K562 (cell line): ENCODE measurements at regions not wholly inside any gene's neighbourhood (a gene's known extent, or its start where the extent isn't known, plus 50 kb on each side); places are given as distances from the start of the nearest gene placed in this dataset.

Experiments
- AFF1 ChIP-seq, 2 experiments: fragments of 450-650 bp; IDR thresholded peaks; 2 replicates each; pipeline ENCODE4 v1.6.1; 2018; ENCODE audit warnings: mild to moderate bottlenecking in 2 of 2, low read depth in 1 of 2; ENCODE audit not compliant: partially characterized antibody in 2 of 2
- ARID1B ChIP-seq: fragments of 450-650 bp; IDR thresholded peaks from 2 replicates; pipeline ENCODE4 v1.6.1; 2016; ENCODE audit warnings: antibody characterized with exemption, mild to moderate bottlenecking, inconsistent platforms
- ATF3 ChIP-seq, 2 experiments: fragments of 450-650 bp in 1 of 2; sonication (generic) in 1 of 2; formaldehyde crosslinking in 1 of 2; IDR thresholded peaks in 1 of 2; conservative IDR thresholded peaks in 1 of 2; 2 replicates each; pipeline versions ENCODE4 v1.6.1 to v1.8.1; 2016 to 2023; ENCODE audit warnings: mild to moderate bottlenecking in 2 of 2, moderate library complexity in 2 of 2, inconsistent platforms in 1 of 2, missing genetic modification reagents in 1 of 2
- BDP1 ChIP-seq: IDR thresholded peaks from 3 replicates; pipeline ENCODE4 v1.6.1; 2011; ENCODE audit not compliant: insufficient read length, insufficient read depth
- CEBPG ChIP-seq, 3 experiments: fragments of 200-800 bp in 1 of 3; sonication (Bioruptor generic) in 1 of 3; sonication (generic) in 1 of 3; formaldehyde crosslinking in 1 of 3; IDR thresholded peaks in 2 of 3; conservative IDR thresholded peaks in 1 of 3; 2 replicates each; pipeline versions ENCODE4 v1.6.1 to v1.8.0; 2016 to 2022; ENCODE audit warnings: missing compliant biosample characterization in 2 of 3, missing genetic modification characterization in 2 of 3, mild to moderate bottlenecking in 1 of 3, missing genetic modification reagents in 1 of 3
- DIDO1 ChIP-seq: fragments of 450-650 bp; IDR thresholded peaks from 2 replicates; pipeline ENCODE4 v1.6.1; 2016; ENCODE audit warnings: low read depth, missing biosample characterization, missing genetic modification characterization
- E4F1 ChIP-seq: fragments of 250-450 bp; sonication (Bioruptor Pico); IDR thresholded peaks from 2 replicates; pipeline ENCODE4 v1.5.0; 2021; ENCODE audit warnings: mild to moderate bottlenecking, borderline replicate concordance
- ELK3 ChIP-seq: fragments of 450-650 bp; formaldehyde crosslinking; IDR thresholded peaks from 2 replicates; pipeline ENCODE4 v1.4.0; 2020; ENCODE audit warnings: mild to moderate bottlenecking
- JUND ChIP-seq, 2 experiments: IDR thresholded peaks; 2 replicates in 1 of 2; 3 replicates in 1 of 2; pipeline ENCODE4 v1.6.1; 2011; ENCODE audit warnings: borderline replicate concordance in 2 of 2, low read depth in 2 of 2, low read length in 2 of 2, improper control_type of control experiment in 1 of 2, missing biosample characterization in 1 of 2, missing genetic modification characterization in 1 of 2, missing genetic modification reagents in 1 of 2
- MEF2A ChIP-seq: IDR thresholded peaks from 2 replicates; pipeline ENCODE4 v1.6.1; 2011; ENCODE audit warnings: low read depth, mild to moderate bottlenecking, low read length, moderate library complexity; ENCODE audit not compliant: control insufficient read depth
- POLR2AphosphoS5 ChIP-seq: IDR thresholded peaks from 2 replicates; pipeline ENCODE4 v1.6.1; 2011; ENCODE audit warnings: mild to moderate bottlenecking, low read depth, low read length, moderate library complexity; ENCODE audit not compliant: control insufficient read depth, insufficient read depth
- RHOXF2B ChIP-seq: fragments of 250-450 bp; sonication (Bioruptor Pico); conservative IDR thresholded peaks from 2 replicates; pipeline ENCODE4 v1.5.1; 2021
- SMAD4 ChIP-seq: fragments of 250-450 bp; sonication (Bioruptor Pico); conservative IDR thresholded peaks from 2 replicates; pipeline ENCODE4 v1.8.0; 2021; ENCODE audit warnings: inconsistent platforms, mild to moderate bottlenecking, moderate library complexity
- XRCC3 ChIP-seq: fragments of 450-650 bp; IDR thresholded peaks from 2 replicates; pipeline ENCODE4 v1.6.1; 2017; ENCODE audit warnings: mild to moderate bottlenecking, moderate library complexity
- ZNF165 ChIP-seq: fragments of 250-450 bp; sonication (Bioruptor Pico); IDR thresholded peaks from 2 replicates; pipeline ENCODE4 v1.4.0; 2020; ENCODE audit warnings: borderline replicate concordance
- ZNF316 ChIP-seq: fragments of 450-650 bp; IDR thresholded peaks from 2 replicates; pipeline ENCODE4 v1.6.1; 2016
- ZNF79 ChIP-seq: fragments of 250-450 bp; sonication (Bioruptor Pico); IDR thresholded peaks from 2 replicates; pipeline ENCODE4 v1.4.0; 2020; ENCODE audit warnings: low read depth, mild to moderate bottlenecking, moderate library complexity

GRCh38 chr4:56181140-56181953 is 205.9 kb downstream of the AASDH start (continued):
- TF ChIP-seq AFF1 (IDR thresholded peaks at IDR 0.05; ENCODE audit: low read depth in 1 of 2, partially characterized antibody in 2 of 2) (no peak), CEBPG (CRISPR knock-in tag; IDR thresholded peaks at IDR 0.05) (no peak), CEBPG (tag; conservative IDR thresholded peaks at IDR 0.05 in 1 of 2, IDR thresholded peaks at IDR 0.05 in 1 of 2) (peak in 1 of 2 experiments; percentile 85; a peak in 2 of 4 replicates), RHOXF2B (CRISPR knock-in tag) (0 out of 2 replicates have a peak, but pooled peaks have one; percentile 50), XRCC3 (no peak), ZNF79 (CRISPR knock-in tag) (no peak), ELK3 (CRISPR knock-in tag) (no peak), ATF3 (IDR thresholded peaks at IDR 0.05) (peak; percentile 64), ATF3 (CRISPR knock-in tag; conservative IDR thresholded peaks at IDR 0.05) (no peak), ZNF316 (no peak), ARID1B (peak; percentile 10; the same call in 1 of the 2 replicates), MEF2A (no peak), SMAD4 (peak; percentile 37; the same call in 1 of the 2 replicates), E4F1 (no peak), BDP1 (no peak), ZNF165 (CRISPR knock-in tag) (no peak), POLR2AphosphoS5 (no peak), DIDO1 (tag) (0 out of 2 replicates have a peak, but pooled peaks have one; percentile 23), JUND (IDR thresholded peaks at IDR 0.05; ENCODE audit: borderline replicate concordance, low read depth, low read length) (peak; percentile 71), JUND (tag; IDR thresholded peaks at IDR 0.05; ENCODE audit: borderline replicate concordance, low read depth, low read length) (peak; percentile 38; the same call in 1 of the 3 replicates)
